IMR-90 (cell line): ENCODE measurements at regions not wholly inside any gene's neighbourhood (a gene's known extent, or its start where the extent isn't known, plus 50 kb on each side); places are given as distances from the start of the nearest gene placed in this dataset.

Source experiments
- ATAC-seq: fragments of 200-7000 bp; cut with Tn5 transposase; 2 replicates; pipeline ENCODE4 v1.9.1; 2020; ENCODE audit warnings: low read depth, mild to moderate bottlenecking, moderate library complexity
- BruUV-seq: library from RNA; stranded (reverse); fragments of 400-500 nt; replicated peaks from 2 replicates; lab custom pipeline; 2021; lab: Mats Ljungman, UMichigan
- CTCF ChIA-PET: fragments of 300-600 bp; formaldehyde crosslinking; extraction: SDS; loops from one replicate; lab custom pipeline; 2021; ENCODE audit warnings: antibody characterized with exemption; lab: Yijun Ruan, JAX
- POLR2A ChIA-PET: fragments of 300-600 bp; sonication (Branson Sonifier 250); formaldehyde crosslinking; loops from one replicate; lab custom pipeline; 2022; ENCODE audit warnings: antibody characterized with exemption; ENCODE audit not compliant: unreplicated experiment; lab: Charles Lee
- DNase-seq: peaks from one replicate; pipeline ENCODE4 v3.0.0; 2013
- H2AFZ ChIP-seq: replicated peaks from 2 replicates; pipeline ENCODE3; 2013; ENCODE audit warnings: low read length, mild to moderate bottlenecking; ENCODE audit not compliant: poor library complexity
- H2AK5ac ChIP-seq: 2 replicates; pipeline ENCODE4 v1.6.1; 2013; ENCODE audit warnings: low read depth, low read length, inconsistent platforms
- H2AK9ac ChIP-seq: replicated peaks from 2 replicates; pipeline ENCODE3; 2013; ENCODE audit warnings: mild to moderate bottlenecking, low read depth, low read length, moderate library complexity; ENCODE audit not compliant: poor library complexity
- H2BK120ac ChIP-seq: 2 replicates; pipeline ENCODE4 v1.6.1; 2013; ENCODE audit warnings: low read depth, low read length, inconsistent platforms
- H2BK15ac ChIP-seq: 3 replicates; pipeline ENCODE4 v1.6.1; 2013; ENCODE audit warnings: low read depth, low read length, inconsistent platforms
- H2BK20ac ChIP-seq: 2 replicates; pipeline ENCODE4 v1.6.1; 2013; ENCODE audit warnings: low read depth, mild to moderate bottlenecking, inconsistent platforms, low read length, moderate library complexity
- H2BK5ac ChIP-seq: 2 replicates; pipeline ENCODE4 v1.6.1; 2013; ENCODE audit warnings: mild to moderate bottlenecking, low read depth, low read length, inconsistent platforms; ENCODE audit not compliant: poor library complexity, severe bottlenecking
- H3K14ac ChIP-seq: replicated peaks from 2 replicates; pipeline ENCODE4 v1.6.1; 2013; ENCODE audit warnings: low read depth, low read length, inconsistent platforms
- H3K18ac ChIP-seq: 2 replicates; pipeline ENCODE4 v1.6.1; 2013; ENCODE audit warnings: low read depth, low read length, control low read depth
- H3K23ac ChIP-seq: 2 replicates; pipeline ENCODE4 v1.6.1; 2013; ENCODE audit warnings: low read depth, low read length, inconsistent platforms
- H3K27ac ChIP-seq: 2 replicates; pipeline ENCODE4 v1.5.1; 2013; ENCODE audit warnings: mild to moderate bottlenecking, control low read depth, low read length; ENCODE audit not compliant: insufficient read depth
- H3K27me3 ChIP-seq: 2 replicates; pipeline ENCODE4 v1.6.1; 2013; ENCODE audit warnings: low read length; ENCODE audit not compliant: control insufficient read depth, insufficient read depth
- H3K36me3 ChIP-seq: 2 replicates; pipeline ENCODE4 v1.6.1; 2013; ENCODE audit warnings: low read length, mixed read lengths; ENCODE audit not compliant: control insufficient read depth, insufficient read depth
- H3K4ac ChIP-seq: 2 replicates; pipeline ENCODE4 v1.6.1; 2013; ENCODE audit warnings: low read depth, low read length, inconsistent platforms
- H3K4me1 ChIP-seq: 2 replicates; pipeline ENCODE4 v1.6.1; 2013; ENCODE audit warnings: low read length, mixed read lengths; ENCODE audit not compliant: control insufficient read depth, insufficient read depth
- H3K4me2 ChIP-seq: 2 replicates; pipeline ENCODE4 v1.6.1; 2013; ENCODE audit warnings: low read depth, mild to moderate bottlenecking, control low read depth, low read length, moderate library complexity
- H3K4me3 ChIP-seq: 2 replicates; pipeline ENCODE4 v1.5.1; 2013; ENCODE audit warnings: low read depth, mild to moderate bottlenecking, control low read depth, low read length, moderate library complexity; ENCODE audit not compliant: insufficient read depth
- H3K56ac ChIP-seq: 2 replicates; pipeline ENCODE4 v1.6.1; 2013; ENCODE audit warnings: low read length, inconsistent platforms; ENCODE audit not compliant: insufficient read depth; ENCODE audit errors: extremely low read depth
- H3K79me1 ChIP-seq, 2 experiments: 2 replicates each; pipeline ENCODE4 v1.6.1; 2013; ENCODE audit warnings: low read length in 2 of 2, inconsistent platforms in 1 of 2, low read depth in 1 of 2
- H3K9ac ChIP-seq: 2 replicates; pipeline ENCODE4 v1.6.1; 2013; ENCODE audit warnings: low read depth, low read length, control low read depth
- H3K9me1 ChIP-seq: 2 replicates; pipeline ENCODE4 v1.6.1; 2013; ENCODE audit warnings: low read length, inconsistent platforms; ENCODE audit not compliant: insufficient read depth
- H3K9me3 ChIP-seq: 2 replicates; pipeline ENCODE4 v1.6.1; 2013; ENCODE audit warnings: low read length; ENCODE audit not compliant: control insufficient read depth, insufficient read depth
- H4K20me1 ChIP-seq: 2 replicates; pipeline ENCODE4 v1.6.1; 2013; ENCODE audit warnings: low read length, inconsistent platforms; ENCODE audit not compliant: insufficient read depth
- H4K5ac ChIP-seq: 2 replicates; pipeline ENCODE4 v1.6.1; 2013; ENCODE audit warnings: mild to moderate bottlenecking, low read depth, low read length, control low read depth
- H4K8ac ChIP-seq, 2 experiments: 2 replicates each; pipeline ENCODE4 v1.6.1; 2013; ENCODE audit warnings: low read depth in 2 of 2, low read length in 2 of 2, control low read depth in 1 of 2, inconsistent platforms in 1 of 2
- H4K91ac ChIP-seq: 2 replicates; pipeline ENCODE4 v1.6.1; 2013; ENCODE audit warnings: low read depth, low read length, inconsistent platforms; ENCODE audit not compliant: insufficient read depth
- CEBPB ChIP-seq: IDR thresholded peaks from 2 replicates; pipeline ENCODE4 v1.6.1; 2012; ENCODE audit warnings: low read depth, low read length, improper control_type of control experiment
- FOS ChIP-seq: fragments of 150-350 bp; IDR thresholded peaks from 2 replicates; pipeline ENCODE4 v1.6.1; 2016; ENCODE audit warnings: low read depth, low read length
- MAFK ChIP-seq: IDR thresholded peaks from 2 replicates; pipeline ENCODE4 v1.6.1; 2012; ENCODE audit warnings: low read depth, low read length, improper control_type of control experiment
- MAZ ChIP-seq: IDR thresholded peaks from 2 replicates; pipeline ENCODE4 v1.6.1; 2012; ENCODE audit warnings: low read depth, mild to moderate bottlenecking, low read length, improper control_type of control experiment, moderate library complexity, borderline replicate concordance
- POLR2A ChIP-seq: IDR thresholded peaks from 2 replicates; pipeline ENCODE4 v1.6.1; 2012; ENCODE audit warnings: mild to moderate bottlenecking, low read depth, low read length
- RAD21 ChIP-seq: IDR thresholded peaks from 2 replicates; pipeline ENCODE4 v1.6.1; 2012; ENCODE audit warnings: low read length, improper control_type of control experiment
- SMC3 ChIP-seq: fragments of 150-350 bp; IDR thresholded peaks from 2 replicates; pipeline ENCODE4 v1.6.1; 2016; ENCODE audit warnings: low read depth, mild to moderate bottlenecking, antibody characterized with exemption, low read length, moderate library complexity
- WGBS, 2 experiments: methylation state at CpG; one replicate each; pipeline versions ENCODE4 v1.1.5 to v1.1.7; 2013; ENCODE audit warnings: missing lambda C conversion rate in 2 of 2; ENCODE audit not compliant: insufficient read length in 1 of 2; ENCODE audit errors: extremely low coverage in 2 of 2; 5-methylcytosine and 5-hydroxymethylcytosine counted together
- dilution Hi-C: fragments of 300-500 bp; cut with HindIII; formaldehyde crosslinking; loops from one replicate; pipeline ENCODE4 v1.14.3; 2018; ENCODE audit warnings: low sequenced_read_pairs; ENCODE audit not compliant: unreplicated experiment
- in situ Hi-C: fragments of 300-500 bp; cut with MboI; formaldehyde crosslinking; loops from 3 replicates; pipeline ENCODE4 v1.14.3; 2019; ENCODE audit warnings: low sequenced_read_pairs, inconsistent platforms, mixed read lengths
- intact Hi-C: fragments of 100-400 bp; cut with micrococcal nuclease; formaldehyde crosslinking; loops from 2 replicates; pipeline ENCODE4 v1.10.0; 2022
- TF ChIP-seq, protein P1 (sequence below): fragments of 150-350 bp; IDR thresholded peaks from 2 replicates; pipeline ENCODE4 v1.6.1; 2017; ENCODE audit warnings: mild to moderate bottlenecking, antibody characterized with exemption, low read length, low read depth
- TF ChIP-seq, protein P2 (sequence below): fragments of 150-350 bp; IDR thresholded peaks from 2 replicates; pipeline ENCODE4 v1.6.1; 2016; ENCODE audit warnings: low read depth, mild to moderate bottlenecking, low read length, moderate library complexity, borderline replicate concordance

DNA sequence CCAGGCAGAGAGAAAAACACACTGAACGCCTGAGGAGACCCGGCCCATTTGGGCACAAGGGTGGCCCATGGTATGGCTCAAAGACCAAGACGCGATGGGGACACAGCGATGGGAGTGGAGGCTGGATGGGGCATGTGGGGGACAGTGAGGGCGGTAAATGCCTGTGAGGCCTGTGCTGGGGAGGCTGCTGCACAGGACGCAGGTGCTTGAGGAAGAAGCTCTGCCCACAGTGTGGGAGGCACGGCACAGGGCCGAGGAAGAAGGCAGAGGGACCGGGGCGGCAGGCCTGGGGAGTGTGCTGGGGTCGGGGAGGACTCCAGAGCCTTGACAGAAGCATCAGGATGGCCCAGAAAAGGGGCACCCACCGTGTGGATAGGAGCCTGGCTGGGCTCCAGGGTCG is 75.9 kb upstream of the WNT11 start:
- H2BK15ac ChIP-seq = no peak overlapping the region
- intact Hi-C loops = no loop called here
- H3K36me3 ChIP-seq = no peaks in the 10 kb centered on the region
- ChIA-PET POLR2A (no interaction called here), CTCF (no interaction called here)
- H4K91ac ChIP-seq = no peak overlapping the region
- no peak overlapping the region for H3K9ac ChIP-seq
- no peaks in the 10 kb centered on the region for H3K79me1 ChIP-seq
- H4K20me1 ChIP-seq = no peaks in the 10 kb centered on the region
- H3K4me3 ChIP-seq = no peak overlapping the region
- no peak overlapping the region for H3K56ac ChIP-seq
- TF ChIP-seq, protein P1, sequence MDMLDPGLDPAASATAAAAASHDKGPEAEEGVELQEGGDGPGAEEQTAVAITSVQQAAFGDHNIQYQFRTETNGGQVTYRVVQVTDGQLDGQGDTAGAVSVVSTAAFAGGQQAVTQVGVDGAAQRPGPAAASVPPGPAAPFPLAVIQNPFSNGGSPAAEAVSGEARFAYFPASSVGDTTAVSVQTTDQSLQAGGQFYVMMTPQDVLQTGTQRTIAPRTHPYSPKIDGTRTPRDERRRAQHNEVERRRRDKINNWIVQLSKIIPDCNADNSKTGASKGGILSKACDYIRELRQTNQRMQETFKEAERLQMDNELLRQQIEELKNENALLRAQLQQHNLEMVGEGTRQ = no peak
- TF ChIP-seq SMC3 (no peak), FOS (no peak), CEBPB (no peak), MAZ (no peak), RAD21 (no peak), MAFK (no peak), POLR2A (no peak)
- TF ChIP-seq, protein P2, sequence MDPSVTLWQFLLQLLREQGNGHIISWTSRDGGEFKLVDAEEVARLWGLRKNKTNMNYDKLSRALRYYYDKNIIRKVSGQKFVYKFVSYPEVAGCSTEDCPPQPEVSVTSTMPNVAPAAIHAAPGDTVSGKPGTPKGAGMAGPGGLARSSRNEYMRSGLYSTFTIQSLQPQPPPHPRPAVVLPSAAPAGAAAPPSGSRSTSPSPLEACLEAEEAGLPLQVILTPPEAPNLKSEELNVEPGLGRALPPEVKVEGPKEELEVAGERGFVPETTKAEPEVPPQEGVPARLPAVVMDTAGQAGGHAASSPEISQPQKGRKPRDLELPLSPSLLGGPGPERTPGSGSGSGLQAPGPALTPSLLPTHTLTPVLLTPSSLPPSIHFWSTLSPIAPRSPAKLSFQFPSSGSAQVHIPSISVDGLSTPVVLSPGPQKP = no peak
- H4K5ac ChIP-seq = no peak overlapping the region
- no peaks in the 10 kb centered on the region for H3K9me3 ChIP-seq
- no peak overlapping the region for H3K4me2 ChIP-seq
- no peak overlapping the region for H2AK9ac ChIP-seq
- no peak overlapping the region for H3K27ac ChIP-seq
- H3K18ac ChIP-seq = no peak overlapping the region
- dilution Hi-C loops = no loop called here
- no peaks in the 10 kb centered on the region for H3K4me1 ChIP-seq
- no peak overlapping the region for H2BK20ac ChIP-seq
- in situ Hi-C loops = no loop called here
- no peak overlapping the region for H2AK5ac ChIP-seq
- no peak for ATAC-seq
- no peak overlapping the region for H3K23ac ChIP-seq
- H3K9me1 ChIP-seq = no peaks in the 10 kb centered on the region
- H3K4ac ChIP-seq = no peak overlapping the region
- WGBS, 2 experiments = 73% methylated on average over 9 of the region's 14 CpGs; no CpG with 5 or more reads in 1 of the 2 experiments
- no peak overlapping the region for H4K8ac ChIP-seq
- peak overlapping the region; percentile 51 for H2AFZ ChIP-seq
- no peak overlapping the region for H2BK120ac ChIP-seq
- H2BK5ac ChIP-seq = no peak overlapping the region
- BruUV-seq = no TSS peak
- no peak overlapping the region for H3K14ac ChIP-seq
- DNase-seq = no peak
- peaks cover 84% of the 10 kb centered on the region for H3K27me3 ChIP-seq
